Erythroblast (primary cell): ENCODE measurements at regions not wholly inside any gene's neighbourhood (a gene's known extent, or its start where the extent isn't known, plus 50 kb on each side); places are given as distances from the start of the nearest gene placed in this dataset.

Experiments
- DNase-seq, 2 experiments: peaks; one replicate each; lab custom pipeline; 2025; lab: John Stamatoyannopoulos, UW
- GATA1 ChIP-seq: IDR thresholded peaks from 2 replicates; pipeline ENCODE4 v1.6.1; 2011; ENCODE audit warnings: low read depth, mild to moderate bottlenecking, control low read depth, low read length, moderate library complexity
- POLR2A ChIP-seq: IDR thresholded peaks from 2 replicates; pipeline ENCODE4 v1.6.1; 2011; ENCODE audit warnings: mild to moderate bottlenecking, low read length

- no peak for TF ChIP-seq GATA1
- no peak for TF ChIP-seq POLR2A
- no peak for DNase-seq
Observed at GRCh38 chr22:49015459-49015858, 812.2 kb downstream of the BRD1 start.

- TF ChIP-seq GATA1: no peak
- no peak for TF ChIP-seq POLR2A
- no peak for DNase-seq
Observed at GRCh38 chr22:49014227-49015201, 813.2 kb downstream of the BRD1 start.

DNA sequence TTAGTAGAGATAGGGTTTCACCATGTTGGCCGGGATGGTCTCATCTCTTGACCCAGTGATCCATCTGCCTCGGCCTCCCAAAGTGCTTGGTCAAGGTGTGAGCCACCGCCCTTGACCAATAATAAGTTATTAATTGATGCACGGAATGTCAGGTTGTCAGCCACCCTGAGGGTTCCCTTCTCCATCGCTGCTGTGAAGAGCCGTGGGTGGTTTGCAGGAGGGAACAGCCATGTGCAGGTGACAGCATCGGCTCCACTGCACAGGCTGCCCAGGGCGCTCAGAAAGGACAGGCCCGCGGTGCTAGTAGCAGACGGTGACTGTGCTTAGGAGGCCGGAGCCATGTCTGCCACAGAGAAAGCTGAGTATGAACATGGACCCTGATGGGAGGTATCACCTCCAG is 814.0 kb downstream of the BRD1 start:
- no peak for DNase-seq
- TF ChIP-seq GATA1 (no peak), POLR2A (no peak)

GRCh38 chr22:49012712-49013395 is 814.8 kb downstream of the BRD1 start:
- no peak for TF ChIP-seq GATA1
- TF ChIP-seq POLR2A: no peak
- no peak for DNase-seq

DNA sequence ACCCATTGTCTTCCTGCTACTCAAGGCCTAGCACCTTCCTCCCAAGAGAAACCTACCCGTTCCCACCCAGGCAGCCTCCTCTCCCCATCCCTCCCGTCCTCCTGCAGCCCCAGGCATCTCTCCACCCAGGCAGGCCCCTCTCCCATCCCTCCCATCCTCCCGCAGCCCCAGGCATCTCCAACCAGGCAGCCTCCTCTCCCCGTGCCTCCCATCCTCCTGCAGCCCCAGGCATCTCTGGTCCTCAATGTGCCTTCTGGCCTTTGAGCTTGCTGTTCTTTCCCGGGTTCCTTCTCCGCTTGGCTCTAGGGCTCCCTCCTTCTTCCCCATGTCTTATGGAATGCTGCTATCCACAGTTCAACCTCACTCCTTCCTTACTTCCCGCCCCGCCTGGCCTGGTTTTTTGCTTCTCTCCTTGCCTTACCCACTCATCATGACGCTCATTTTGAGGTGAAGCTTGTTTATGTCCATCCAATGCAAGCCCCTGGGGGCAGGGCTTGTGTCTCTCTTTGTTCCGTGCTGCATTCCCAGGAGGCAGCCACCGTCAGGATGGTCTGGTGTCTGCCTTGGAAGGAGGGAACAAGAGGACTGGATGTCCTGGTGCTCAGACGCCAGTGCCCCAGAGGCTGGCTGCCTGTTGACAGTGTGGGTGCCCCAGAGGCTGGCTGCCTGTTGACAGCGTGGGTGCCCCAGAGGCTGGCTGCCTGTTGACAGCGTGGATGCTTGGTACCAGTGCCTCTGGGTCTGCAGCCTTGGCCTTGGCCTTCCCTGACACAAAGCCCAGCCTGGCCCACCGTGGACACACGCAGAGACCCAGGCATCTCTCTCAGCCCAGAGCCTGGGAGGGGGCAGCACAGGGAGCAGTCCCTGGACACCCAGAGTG is 815.7 kb downstream of the BRD1 start:
- TF ChIP-seq GATA1: no peak
- no peak for DNase-seq

DNA sequence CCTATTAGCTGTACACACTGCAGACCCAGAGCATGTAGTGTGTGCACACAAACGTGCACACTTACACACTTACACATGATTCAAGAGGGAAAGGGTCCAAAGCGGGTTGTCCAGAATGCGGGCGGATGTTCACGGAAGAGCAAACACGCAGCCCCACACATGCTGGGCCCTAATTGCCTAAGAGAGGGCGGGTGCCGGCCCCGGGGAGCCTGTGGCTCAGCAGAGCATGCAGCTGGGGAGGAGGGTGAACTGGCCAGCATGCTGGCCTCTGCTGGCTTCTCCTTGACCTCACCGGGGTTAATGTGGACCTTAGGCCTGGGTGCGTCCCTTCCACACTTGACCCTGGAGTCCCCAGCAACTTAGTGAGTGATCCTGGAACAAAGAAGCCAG is 816.3 kb downstream of the BRD1 start:
- no peak for DNase-seq
- TF ChIP-seq POLR2A (no peak), GATA1 (no peak)

- TF ChIP-seq POLR2A (no peak), GATA1 (no peak)
- DNase-seq: no peak
Observed at GRCh38 chr22:49010901-49011300, 816.8 kb downstream of the BRD1 start.

GRCh38 chr22:49010070-49010863 is 817.4 kb downstream of the BRD1 start:
- TF ChIP-seq GATA1 (no peak), POLR2A (no peak)
- no peak for DNase-seq

DNA sequence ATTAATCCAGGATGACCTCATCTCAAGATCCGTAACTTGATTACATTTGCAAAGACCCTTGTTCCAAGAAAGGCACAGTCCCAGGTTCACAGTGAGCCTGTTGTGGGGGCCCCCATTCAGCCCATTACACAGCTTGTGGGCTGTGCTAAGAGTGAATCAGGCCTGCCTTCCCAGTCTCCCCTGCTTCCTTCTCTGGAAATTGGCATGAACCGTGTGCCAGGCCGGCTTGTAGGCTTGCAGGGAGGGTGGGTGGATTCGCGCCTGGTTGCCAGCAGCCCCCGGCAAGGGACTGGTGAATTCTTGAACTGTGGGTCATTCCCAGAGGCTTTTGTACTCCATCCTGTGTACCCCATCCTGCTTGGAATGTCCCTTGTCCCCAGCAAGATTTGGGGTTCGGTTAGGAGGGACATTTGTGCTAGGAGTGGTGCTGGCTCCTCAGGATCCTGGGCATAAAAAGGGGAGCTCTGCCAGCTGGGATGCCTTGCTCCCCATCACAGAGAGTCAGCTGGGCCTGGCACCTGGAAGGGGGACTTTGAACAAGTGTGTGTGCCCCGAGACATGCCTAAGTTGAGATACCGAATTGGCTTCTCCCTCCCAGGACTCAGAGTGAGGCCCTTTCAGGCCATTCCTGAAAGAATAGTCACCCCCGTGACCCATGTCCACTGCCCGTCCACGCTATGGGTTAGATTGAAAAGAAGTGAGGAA is 818.2 kb downstream of the BRD1 start:
- DNase-seq: no peak
- no peak for TF ChIP-seq POLR2A
- TF ChIP-seq GATA1: no peak

GRCh38 chr22:49008682-49009235 is 818.9 kb downstream of the BRD1 start:
- no peak for TF ChIP-seq GATA1
- TF ChIP-seq POLR2A: no peak
- no peak for DNase-seq

DNA sequence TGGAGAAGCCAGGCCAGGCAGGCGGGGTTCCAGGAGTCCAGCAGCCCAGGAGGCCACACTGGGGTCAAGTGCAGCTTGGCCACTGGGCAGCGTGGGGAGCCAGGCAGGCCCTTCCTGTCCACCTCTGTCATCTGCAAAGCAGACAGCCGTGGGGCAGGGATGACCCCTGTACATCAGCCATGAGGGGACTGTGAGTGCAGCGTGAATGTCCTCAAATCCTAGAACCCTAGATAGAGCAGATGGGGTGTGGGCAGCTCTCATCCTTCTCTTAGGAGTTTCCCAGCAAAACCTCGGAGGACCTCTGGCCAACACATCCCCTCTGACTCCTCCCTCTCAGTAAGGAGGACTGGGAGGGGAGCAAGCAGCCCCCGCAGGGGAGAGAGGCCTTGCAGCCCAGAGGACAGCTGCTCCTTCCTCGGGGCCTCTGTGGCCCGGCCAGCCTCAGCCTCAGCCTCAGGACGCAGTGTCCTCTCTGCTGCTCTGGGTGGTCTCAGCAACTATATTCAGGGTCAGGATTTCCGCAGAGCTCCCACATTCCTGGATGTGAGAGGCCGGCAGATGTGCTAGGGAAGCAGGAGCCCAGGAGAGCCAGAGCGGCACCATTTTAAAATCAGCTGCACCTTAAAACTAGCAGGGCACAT is 820.5 kb downstream of the BRD1 start:
- no peak for DNase-seq
- no peak for TF ChIP-seq GATA1
- TF ChIP-seq POLR2A: no peak
